GM21528 (cell line): ENCODE measurements at regions not wholly inside any gene's neighbourhood (a gene's known extent, or its start where the extent isn't known, plus 50 kb on each side); places are given as distances from the start of the nearest gene placed in this dataset.

Experiments used
- ATAC-seq: cut with Tn5 transposase; IDR thresholded peaks from one replicate; pipeline ENCODE4 v1.9.1; 2021; ENCODE audit warnings: mild to moderate bottlenecking, moderate library complexity; ENCODE audit not compliant: unreplicated experiment, low FRiP score

GRCh38 chr4:106687026-106687425, 318.4 kb upstream of the GIMD1 start:
- ATAC-seq: no peak

DNA sequence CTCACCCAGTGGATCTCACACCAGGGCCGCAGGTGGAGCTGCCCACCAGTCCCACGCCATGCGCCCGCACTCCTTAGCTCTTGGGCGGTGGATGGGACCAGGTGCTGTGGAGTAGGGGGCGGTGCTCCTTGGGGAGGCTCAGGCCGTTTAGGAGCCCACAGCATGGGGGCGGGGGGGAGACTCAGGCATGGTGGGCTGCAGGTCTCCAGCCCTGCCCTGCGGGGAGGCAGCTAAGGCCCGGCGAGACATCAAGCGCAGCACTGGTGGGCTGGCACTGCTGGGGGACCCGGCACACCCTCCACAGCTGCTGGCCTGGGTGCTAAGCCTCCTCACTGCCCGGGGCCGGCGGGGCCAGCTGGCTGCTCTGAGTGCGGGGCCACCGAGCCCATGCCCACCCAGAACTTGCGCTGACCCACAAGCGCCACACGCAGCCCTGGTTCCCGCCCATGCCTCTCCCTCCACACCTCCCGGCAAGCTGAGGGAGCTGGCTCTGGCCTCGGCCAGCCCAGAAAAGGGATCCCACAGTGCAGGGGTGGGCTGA, 312.9 kb upstream of the GIMD1 start:
- no peak for ATAC-seq

- no peak for ATAC-seq
Observed at GRCh38 chr4:106679063-106679462, 310.5 kb upstream of the GIMD1 start.

- no peak for ATAC-seq
Observed at GRCh38 chr4:106677213-106677612, 308.6 kb upstream of the GIMD1 start.

- no peak for ATAC-seq
Observed at GRCh38 chr4:106676173-106676921, 307.8 kb upstream of the GIMD1 start.

- no peak for ATAC-seq
Observed at GRCh38 chr4:106671716-106672115, 303.1 kb upstream of the GIMD1 start.

GRCh38 chr4:106670976-106671375, 302.4 kb upstream of the GIMD1 start:
- no peak for ATAC-seq

DNA sequence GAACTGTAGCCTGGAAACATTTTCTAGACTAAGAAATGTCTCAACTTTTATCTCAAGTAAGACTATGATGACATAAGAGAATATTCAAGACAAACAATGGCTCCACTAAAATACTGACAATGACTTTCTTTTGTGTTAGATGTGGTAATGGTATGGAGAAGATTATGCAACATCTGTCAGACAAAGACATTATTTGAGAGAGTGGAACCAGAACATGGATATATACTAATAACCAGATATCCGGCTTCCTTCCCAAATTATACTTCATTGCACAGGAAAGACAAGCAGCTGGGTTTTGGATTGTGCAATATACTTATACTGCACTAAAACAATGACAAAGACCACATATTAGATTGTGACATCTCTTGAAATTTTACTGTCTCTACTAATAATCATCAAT, 290.8 kb upstream of the GIMD1 start:
- no peak for ATAC-seq

DNA sequence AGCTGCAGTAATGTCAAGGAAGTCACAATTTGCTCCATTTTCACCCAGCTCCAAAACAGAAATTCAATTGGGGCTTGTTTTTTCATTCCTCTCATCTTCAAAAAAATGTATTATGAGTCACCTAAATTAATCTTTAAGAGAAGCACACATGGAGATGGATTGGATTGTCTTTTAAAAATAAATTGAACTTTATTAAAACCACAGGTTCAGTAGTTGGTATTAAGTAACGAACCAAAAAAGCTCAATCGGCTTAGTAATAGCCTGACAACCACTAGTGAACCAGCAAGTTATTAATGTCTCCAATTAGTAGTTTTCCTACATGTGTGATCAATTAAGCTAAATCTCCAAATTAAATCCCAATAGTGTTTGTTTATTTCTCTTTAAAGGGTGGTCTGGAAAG, 283.5 kb upstream of the GIMD1 start:
- ATAC-seq: no peak

DNA sequence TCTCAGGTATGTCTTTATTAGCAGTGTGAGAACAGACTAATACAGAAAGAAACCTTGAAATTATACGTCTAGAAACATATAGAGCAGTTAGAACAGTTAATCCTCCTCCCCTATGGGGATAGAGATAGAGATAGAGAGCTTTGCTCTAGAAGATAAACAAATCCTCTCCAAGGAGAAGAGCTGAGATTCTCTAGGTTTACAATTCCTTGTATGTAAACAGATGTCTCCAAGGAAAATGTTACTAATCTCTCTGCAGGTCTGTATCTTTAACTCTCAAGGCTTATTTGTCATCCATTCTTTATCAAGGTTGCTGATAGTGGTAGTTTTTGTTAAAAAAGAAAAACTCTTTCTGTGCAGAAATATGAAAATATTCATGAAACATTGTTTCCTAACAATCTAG, 282.1 kb upstream of the GIMD1 start:
- ATAC-seq: no peak

- no peak for ATAC-seq
Observed at GRCh38 chr4:106647451-106647850, 278.9 kb upstream of the GIMD1 start.

- ATAC-seq: no peak
Observed at GRCh38 chr4:106629268-106629625, 260.7 kb upstream of the GIMD1 start.

GRCh38 chr4:106628586-106629267, 260.1 kb upstream of the GIMD1 start:
- no peak for ATAC-seq

DNA sequence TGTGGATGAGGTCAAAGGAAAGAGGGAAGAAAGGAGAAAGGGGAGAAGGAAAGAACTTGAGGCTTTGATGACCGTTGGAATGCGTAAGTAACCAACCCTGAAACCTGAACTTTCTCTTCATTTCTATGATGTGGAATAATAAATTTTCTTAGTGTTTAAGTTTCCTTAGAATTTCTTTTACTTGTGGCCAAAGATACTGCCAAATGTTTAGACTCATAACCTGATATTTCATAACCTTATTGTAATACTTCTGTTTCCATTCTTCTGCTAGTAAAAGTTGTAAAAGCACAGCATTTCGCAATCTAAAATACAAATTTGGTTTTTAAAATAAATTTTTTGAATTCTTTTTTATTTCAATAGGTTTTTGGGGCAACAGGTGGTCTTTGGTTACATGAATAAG, 258.5 kb upstream of the GIMD1 start:
- ATAC-seq: no peak

- no peak for ATAC-seq
Observed at GRCh38 chr4:106624671-106625070, 256.1 kb upstream of the GIMD1 start.

- ATAC-seq: no peak
Observed at GRCh38 chr4:106618956-106619355, 250.4 kb upstream of the GIMD1 start.

DNA sequence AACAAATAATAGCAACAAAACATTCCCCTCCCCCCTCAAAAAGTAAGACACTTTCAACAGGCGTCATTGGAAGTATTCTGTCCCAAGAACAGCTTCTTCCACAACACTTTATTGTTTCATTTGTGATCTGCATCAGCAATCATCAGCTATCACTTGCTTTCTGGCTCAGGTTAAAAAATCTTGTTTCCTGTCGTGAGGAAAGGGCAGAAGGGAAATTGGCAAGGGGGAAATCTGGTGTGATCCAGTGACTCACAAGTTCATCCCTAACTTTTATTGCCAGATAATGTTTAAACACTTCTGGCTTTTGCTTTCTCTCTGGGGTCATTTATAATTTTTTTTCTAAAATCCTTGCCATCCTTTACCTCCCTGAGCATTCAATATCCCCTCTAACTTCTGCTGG, 247.4 kb upstream of the GIMD1 start:
- ATAC-seq: no peak

- ATAC-seq: no peak
Observed at GRCh38 chr4:106615410-106615945, 246.9 kb upstream of the GIMD1 start.

- ATAC-seq: no peak
Observed at GRCh38 chr4:106614441-106614840, 245.9 kb upstream of the GIMD1 start.

DNA sequence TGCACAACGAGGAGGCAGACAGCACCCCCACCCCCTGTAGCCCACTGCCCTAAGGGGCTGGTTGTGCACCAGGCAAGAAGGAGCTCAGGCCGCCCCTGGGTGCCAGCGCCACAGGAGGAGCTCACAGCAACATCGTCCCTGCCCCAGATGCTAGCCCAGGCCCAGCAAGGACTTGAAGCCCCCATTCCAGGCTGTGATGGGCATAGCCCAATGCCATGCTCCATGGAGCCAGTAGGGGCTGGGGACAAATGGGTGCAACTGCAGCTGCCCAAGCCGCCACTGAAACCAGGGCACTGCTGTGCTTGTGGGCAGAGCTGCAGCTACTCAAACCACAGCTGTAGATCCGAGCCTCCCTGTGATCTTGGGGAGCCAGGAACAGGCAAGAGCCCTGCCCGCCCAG, 241.3 kb upstream of the GIMD1 start:
- ATAC-seq: no peak

DNA sequence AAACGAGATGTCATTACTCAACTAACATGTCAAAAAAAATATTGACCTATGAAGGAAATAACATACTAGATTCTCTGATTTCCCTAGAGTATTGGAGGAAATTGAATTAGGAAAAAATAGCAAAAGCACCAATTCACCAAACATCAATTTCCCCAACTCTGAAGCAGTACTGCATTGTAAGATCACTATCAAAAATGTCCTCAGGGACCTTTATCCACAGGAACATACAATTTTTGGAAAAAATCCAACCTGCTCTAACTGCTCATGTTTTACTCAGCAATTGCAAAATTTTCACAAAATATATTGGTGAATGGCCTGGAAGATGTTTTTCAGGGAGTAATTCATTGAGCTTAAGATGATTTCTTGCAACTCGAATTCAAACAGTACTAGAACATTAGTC, 239.0 kb upstream of the GIMD1 start:
- no peak for ATAC-seq
